ENCODE measurements at regions not wholly inside any gene's neighbourhood (a gene's known extent, or its start where the extent isn't known, plus 50 kb on each side); places are given as distances from the start of the nearest gene placed in this dataset.

DNA sequence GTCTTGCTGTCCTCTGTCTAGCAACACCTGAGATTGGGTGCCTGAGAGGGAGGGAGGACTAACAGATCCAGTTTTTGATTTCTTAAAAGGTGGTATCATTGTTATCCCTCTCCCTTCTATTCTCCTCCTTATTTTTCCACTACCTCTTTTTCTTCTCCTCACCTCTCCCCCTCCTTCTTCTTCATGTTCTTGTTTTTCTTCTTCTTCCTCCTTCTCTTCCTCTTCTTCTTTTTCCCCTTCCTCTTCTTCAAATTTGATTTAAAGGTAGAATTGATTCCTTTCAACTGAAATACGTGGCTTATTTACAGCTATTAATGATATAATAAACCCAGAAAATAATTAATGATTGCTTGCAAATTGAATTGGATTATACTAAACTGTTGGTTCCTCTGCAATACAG, 256.8 kb upstream of the BTG1 start:
- TF ChIP-seq, protein P1, sequence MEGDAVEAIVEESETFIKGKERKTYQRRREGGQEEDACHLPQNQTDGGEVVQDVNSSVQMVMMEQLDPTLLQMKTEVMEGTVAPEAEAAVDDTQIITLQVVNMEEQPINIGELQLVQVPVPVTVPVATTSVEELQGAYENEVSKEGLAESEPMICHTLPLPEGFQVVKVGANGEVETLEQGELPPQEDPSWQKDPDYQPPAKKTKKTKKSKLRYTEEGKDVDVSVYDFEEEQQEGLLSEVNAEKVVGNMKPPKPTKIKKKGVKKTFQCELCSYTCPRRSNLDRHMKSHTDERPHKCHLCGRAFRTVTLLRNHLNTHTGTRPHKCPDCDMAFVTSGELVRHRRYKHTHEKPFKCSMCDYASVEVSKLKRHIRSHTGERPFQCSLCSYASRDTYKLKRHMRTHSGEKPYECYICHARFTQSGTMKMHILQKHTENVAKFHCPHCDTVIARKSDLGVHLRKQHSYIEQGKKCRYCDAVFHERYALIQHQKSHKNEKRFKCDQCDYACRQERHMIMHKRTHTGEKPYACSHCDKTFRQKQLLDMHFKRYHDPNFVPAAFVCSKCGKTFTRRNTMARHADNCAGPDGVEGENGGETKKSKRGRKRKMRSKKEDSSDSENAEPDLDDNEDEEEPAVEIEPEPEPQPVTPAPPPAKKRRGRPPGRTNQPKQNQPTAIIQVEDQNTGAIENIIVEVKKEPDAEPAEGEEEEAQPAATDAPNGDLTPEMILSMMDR (conservative IDR thresholded peaks at IDR 0.05): no peak
- no peak for TF ChIP-seq ZFX (IDR thresholded peaks at IDR 0.05)
